ENCODE measurements at regions not wholly inside any gene's neighbourhood (a gene's known extent, or its start where the extent isn't known, plus 50 kb on each side); places are given as distances from the start of the nearest gene placed in this dataset.

DNA sequence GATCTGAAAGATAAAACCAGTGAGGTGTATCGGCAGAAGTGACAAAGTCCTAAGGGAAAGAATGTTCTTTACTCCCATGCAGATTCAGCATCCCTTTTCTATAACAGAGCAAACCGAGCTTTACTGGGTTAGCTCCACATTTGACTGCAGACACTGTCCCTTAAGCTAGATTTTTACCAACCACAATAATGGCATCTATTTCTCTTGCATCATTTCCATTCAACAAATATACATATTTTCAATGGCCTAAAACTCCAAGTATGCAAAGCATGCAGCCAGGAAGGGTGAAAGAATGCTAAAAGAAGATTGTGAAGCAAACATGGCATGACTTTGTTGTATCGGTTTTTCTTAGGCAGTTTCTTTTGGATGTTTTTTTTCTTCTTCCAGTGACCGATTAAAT is 255.4 kb downstream of the OGFRL1 start:
- Histone ChIP-seq H3K27ac (no peak overlapping the region), H3K9me3 (replicated peaks in 1 of 3) (no peaks in the 10 kb centered on the region), H3K36me3 (replicated peaks in 1 of 2) (no peaks in the 10 kb centered on the region), H3K27me3 (no peaks in the 10 kb centered on the region), H3K4me1 (replicated peaks in 1 of 2) (no peaks in the 10 kb centered on the region), H3K4me3 (no peak overlapping the region)
- intact Hi-C loops (cut with DNase I), result no loop called here
- 63 to 67% (median 64%) methylated on average over 4 of the region's 4 CpGs for WGBS, 4 donors
- TF ChIP-seq, protein P1, sequence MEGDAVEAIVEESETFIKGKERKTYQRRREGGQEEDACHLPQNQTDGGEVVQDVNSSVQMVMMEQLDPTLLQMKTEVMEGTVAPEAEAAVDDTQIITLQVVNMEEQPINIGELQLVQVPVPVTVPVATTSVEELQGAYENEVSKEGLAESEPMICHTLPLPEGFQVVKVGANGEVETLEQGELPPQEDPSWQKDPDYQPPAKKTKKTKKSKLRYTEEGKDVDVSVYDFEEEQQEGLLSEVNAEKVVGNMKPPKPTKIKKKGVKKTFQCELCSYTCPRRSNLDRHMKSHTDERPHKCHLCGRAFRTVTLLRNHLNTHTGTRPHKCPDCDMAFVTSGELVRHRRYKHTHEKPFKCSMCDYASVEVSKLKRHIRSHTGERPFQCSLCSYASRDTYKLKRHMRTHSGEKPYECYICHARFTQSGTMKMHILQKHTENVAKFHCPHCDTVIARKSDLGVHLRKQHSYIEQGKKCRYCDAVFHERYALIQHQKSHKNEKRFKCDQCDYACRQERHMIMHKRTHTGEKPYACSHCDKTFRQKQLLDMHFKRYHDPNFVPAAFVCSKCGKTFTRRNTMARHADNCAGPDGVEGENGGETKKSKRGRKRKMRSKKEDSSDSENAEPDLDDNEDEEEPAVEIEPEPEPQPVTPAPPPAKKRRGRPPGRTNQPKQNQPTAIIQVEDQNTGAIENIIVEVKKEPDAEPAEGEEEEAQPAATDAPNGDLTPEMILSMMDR (IDR thresholded peaks at IDR 0.05), result no peak
- no peak for TF ChIP-seq POLR2A (IDR thresholded peaks at IDR 0.05)
- no peak for DNase-seq

- TF ChIP-seq POLR2A (IDR thresholded peaks at IDR 0.05), result no peak
- TF ChIP-seq, protein P1 (IDR thresholded peaks at IDR 0.05), result no peak
- Histone ChIP-seq H3K36me3 (replicated peaks in 1 of 2) (no peaks in the 10 kb centered on the region), H3K27me3 (no peaks in the 10 kb centered on the region), H3K9me3 (replicated peaks in 1 of 3) (no peaks in the 10 kb centered on the region), H3K4me1 (replicated peaks in 1 of 2) (no peaks in the 10 kb centered on the region), H3K27ac (no peak overlapping the region), H3K4me3 (no peak overlapping the region)
- intact Hi-C loops (cut with DNase I), result no loop called here
- no peak for DNase-seq
Observed at GRCh38 chr6:71544906-71545305, 256.3 kb downstream of the OGFRL1 start.

- H3K4me1 ChIP-seq (replicated peaks in 1 of 2), result no peaks in the 10 kb centered on the region
- intact Hi-C loops (cut with DNase I), result no loop called here
- H3K9me3 ChIP-seq (replicated peaks in 1 of 3), result no peaks in the 10 kb centered on the region
- H3K4me3 ChIP-seq, result no peak overlapping the region
- DNase-seq, result no peak
- H3K36me3 ChIP-seq (replicated peaks in 1 of 2), result no peaks in the 10 kb centered on the region
- TF ChIP-seq POLR2A (IDR thresholded peaks at IDR 0.05), result no peak
- TF ChIP-seq, protein P1 (IDR thresholded peaks at IDR 0.05), result no peak
- H3K27me3 ChIP-seq, result no peaks in the 10 kb centered on the region
- no peak overlapping the region for H3K27ac ChIP-seq
- WGBS, 4 donors, result 84 to 93% (median 87%) methylated on average over 3 of the region's 3 CpGs
Observed at GRCh38 chr6:71545905-71546304, 257.3 kb downstream of the OGFRL1 start.

GRCh38 chr6:71551798-71552197 is 263.2 kb downstream of the OGFRL1 start:
- H3K27me3 ChIP-seq, result no peaks in the 10 kb centered on the region
- no peak overlapping the region for H3K4me3 ChIP-seq
- no peak overlapping the region for H3K27ac ChIP-seq
- DNase-seq, result no peak
- H3K4me1 ChIP-seq (replicated peaks in 1 of 2), result no peaks in the 10 kb centered on the region
- TF ChIP-seq POLR2A (IDR thresholded peaks at IDR 0.05), result no peak
- TF ChIP-seq, protein P1 (IDR thresholded peaks at IDR 0.05), result no peak
- intact Hi-C loops (cut with DNase I), result no loop called here
- H3K36me3 ChIP-seq (replicated peaks in 1 of 2), result no peaks in the 10 kb centered on the region
- H3K9me3 ChIP-seq (replicated peaks in 1 of 3), result no peaks in the 10 kb centered on the region
- 63 to 93% (median 88%) methylated on average over 2 to 3 of the region's 3 CpGs for WGBS, 4 donors
